T-helper 22 cell (primary cell): ENCODE measurements at regions not wholly inside any gene's neighbourhood (a gene's known extent, or its start where the extent isn't known, plus 50 kb on each side); places are given as distances from the start of the nearest gene placed in this dataset.

Source experiments
- DNase-seq: peaks from one replicate; pipeline ENCODE4 v3.0.0-alpha.2; 2020; ENCODE audit warnings: low read depth

GRCh38 chr9:6703898-6704639, 53.7 kb upstream of the KDM4C start:
- peak; percentile 72 for DNase-seq

GRCh38 chr9:6702707-6703106, 55.1 kb upstream of the KDM4C start:
- no peak for DNase-seq

GRCh38 chr9:6696178-6696577, 50.6 kb upstream of the GLDC start:
- DNase-seq = no peak

GRCh38 chr9:6695121-6695814, 49.7 kb upstream of the GLDC start:
- DNase-seq = no peak
